ENCODE measurements at regions not wholly inside any gene's neighbourhood (a gene's known extent, or its start where the extent isn't known, plus 50 kb on each side); places are given as distances from the start of the nearest gene placed in this dataset.

GRCh38 chr3:159817126-159817525 lies 171.5 kb upstream of the IL12A start:
- Histone ChIP-seq H3K27me3 (ENCODE audit: low read depth) (no peaks in the 10 kb centered on the region), H3K4me3 (no peak overlapping the region), H3K4me1 (no peaks in the 10 kb centered on the region), H3K9me3 (no peaks in the 10 kb centered on the region), H3K27ac (no peak overlapping the region), H3K36me3 (no peaks in the 10 kb centered on the region)
- intact Hi-C loops (cut with DNase I), result no loop called here
- ATAC-seq, result no peak
- no peak for TF ChIP-seq CTCF (IDR thresholded peaks at IDR 0.05)
- no peak for DNase-seq

GRCh38 chr3:159817571-159817970 lies 171.1 kb upstream of the IL12A start:
- Histone ChIP-seq H3K36me3 (no peaks in the 10 kb centered on the region), H3K27me3 (ENCODE audit: low read depth) (no peaks in the 10 kb centered on the region), H3K4me3 (no peak overlapping the region), H3K9me3 (no peaks in the 10 kb centered on the region), H3K4me1 (no peaks in the 10 kb centered on the region), H3K27ac (no peak overlapping the region)
- intact Hi-C loops (cut with DNase I), result no loop called here
- no peak for ATAC-seq
- no peak for DNase-seq
- TF ChIP-seq CTCF (IDR thresholded peaks at IDR 0.05), result no peak

- no peak for DNase-seq
Observed at GRCh38 chr3:159818399-159818798, 170.2 kb upstream of the IL12A start.

GRCh38 chr3:159818997-159819500 lies 169.6 kb upstream of the IL12A start:
- TF ChIP-seq CTCF (IDR thresholded peaks at IDR 0.05), result no peak
- no peaks in the 10 kb centered on the region for H3K27me3 ChIP-seq (ENCODE audit: low read depth)
- no peak overlapping the region for H3K4me3 ChIP-seq
- DNase-seq, result no peak
- no peak for ATAC-seq
- peaks cover 2% of the 10 kb centered on the region for H3K4me1 ChIP-seq
- H3K36me3 ChIP-seq, result no peaks in the 10 kb centered on the region
- H3K27ac ChIP-seq, result no peak overlapping the region
- H3K9me3 ChIP-seq, result no peaks in the 10 kb centered on the region
- intact Hi-C loops (cut with DNase I), result no loop called here

More at GRCh38 chr3:159818399-159818798, 170.2 kb upstream of the IL12A start:
- H3K9me3 ChIP-seq, result no peaks in the 10 kb centered on the region
- intact Hi-C loops (cut with DNase I), result no loop called here
- H3K4me3 ChIP-seq, result no peak overlapping the region
- no peaks in the 10 kb centered on the region for H3K4me1 ChIP-seq
- no peaks in the 10 kb centered on the region for H3K36me3 ChIP-seq
- H3K27me3 ChIP-seq (ENCODE audit: low read depth), result no peaks in the 10 kb centered on the region
- no peak overlapping the region for H3K27ac ChIP-seq
- no peak for ATAC-seq
- no peak for TF ChIP-seq CTCF (IDR thresholded peaks at IDR 0.05)

- no peaks in the 10 kb centered on the region for H3K27me3 ChIP-seq (ENCODE audit: low read depth)
- H3K27ac ChIP-seq, result no peak overlapping the region
- H3K36me3 ChIP-seq, result no peaks in the 10 kb centered on the region
- no peaks in the 10 kb centered on the region for H3K9me3 ChIP-seq
- H3K4me1 ChIP-seq, result peaks cover 6% of the 10 kb centered on the region
- ATAC-seq, result no peak
- no peak for TF ChIP-seq CTCF (IDR thresholded peaks at IDR 0.05)
- DNase-seq, result no peak
- intact Hi-C loops (cut with DNase I), result no loop called here
- H3K4me3 ChIP-seq, result no peak overlapping the region
Observed at GRCh38 chr3:159819676-159820075, 169.0 kb upstream of the IL12A start.

GRCh38 chr3:159821110-159821509 lies 167.5 kb upstream of the IL12A start:
- Histone ChIP-seq H3K4me3 (no peak overlapping the region), H3K27ac (no peak overlapping the region), H3K27me3 (ENCODE audit: low read depth) (no peaks in the 10 kb centered on the region), H3K36me3 (no peaks in the 10 kb centered on the region), H3K9me3 (no peaks in the 10 kb centered on the region), H3K4me1 (peaks cover 6% of the 10 kb centered on the region)
- DNase-seq (no peak), ATAC-seq (peak; percentile 11 to 58)
- TF ChIP-seq CTCF (IDR thresholded peaks at IDR 0.05), result no peak
- intact Hi-C loops (cut with DNase I), result no loop called here
